ENCODE measurements at regions not wholly inside any gene's neighbourhood (a gene's known extent, or its start where the extent isn't known, plus 50 kb on each side); places are given as distances from the start of the nearest gene placed in this dataset.
"Not testable (repeated sequence)": the region's sequence is repeated elsewhere in the genome, so short reads cannot be mapped to it uniquely, and the experiment has no call there.

DNA sequence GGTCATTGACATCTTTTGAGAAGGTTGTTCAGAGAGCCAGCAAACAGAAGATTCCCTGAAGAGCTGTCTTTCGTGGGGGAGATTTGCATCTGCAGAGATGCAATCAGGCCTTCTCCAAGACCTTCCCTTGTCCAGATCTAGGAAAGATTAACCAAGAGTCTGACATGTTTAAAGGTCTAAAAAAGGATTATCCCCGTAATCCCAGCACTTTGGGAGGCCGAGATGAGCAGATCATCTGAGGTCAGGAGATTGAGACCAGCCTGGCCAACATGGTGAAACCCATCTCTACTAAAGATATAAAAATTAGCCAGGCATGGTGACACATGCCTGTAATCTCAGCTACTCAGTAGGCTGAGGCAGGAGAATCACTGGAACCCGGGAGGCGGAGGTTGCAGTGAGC is 169.6 kb upstream of the IRF2BP2 start:
- TF ChIP-seq CTCF (conservative IDR thresholded peaks at IDR 0.05; ENCODE audit: low read length); EZH2phosphoT487 (IDR thresholded peaks at IDR 0.05; ENCODE audit: borderline replicate concordance, low read depth, low read length): not testable (repeated sequence)

All from OCI-LY7 (cell line).